Breast epithelium (tissue), 3 donors: ENCODE measurements at regions not wholly inside any gene's neighbourhood (a gene's known extent, or its start where the extent isn't known, plus 50 kb on each side); places are given as distances from the start of the nearest gene placed in this dataset.

Experiments
- POLR2A ChIP-seq: fragments of 450-650 bp; IDR thresholded peaks from one replicate; pipeline ENCODE4 v1.6.1; 2016; ENCODE audit warnings: antibody characterized with exemption, mild to moderate bottlenecking, moderate library complexity
- POLR2AphosphoS5 ChIP-seq, 3 donors: sonication (generic); formaldehyde crosslinking; IDR thresholded peaks; one replicate each; pipeline ENCODE4 v1.6.1; 2017; ENCODE audit warnings: antibody characterized with exemption in 3 of 3
- TF ChIP-seq, protein P1 (sequence below), 3 donors: fragments of 450-650 bp; IDR thresholded peaks; one replicate each; pipeline ENCODE4 v1.5.1; 2016 to 2017; ENCODE audit warnings: antibody characterized with exemption in 3 of 3, mild to moderate bottlenecking in 3 of 3, moderate library complexity in 3 of 3

DNA sequence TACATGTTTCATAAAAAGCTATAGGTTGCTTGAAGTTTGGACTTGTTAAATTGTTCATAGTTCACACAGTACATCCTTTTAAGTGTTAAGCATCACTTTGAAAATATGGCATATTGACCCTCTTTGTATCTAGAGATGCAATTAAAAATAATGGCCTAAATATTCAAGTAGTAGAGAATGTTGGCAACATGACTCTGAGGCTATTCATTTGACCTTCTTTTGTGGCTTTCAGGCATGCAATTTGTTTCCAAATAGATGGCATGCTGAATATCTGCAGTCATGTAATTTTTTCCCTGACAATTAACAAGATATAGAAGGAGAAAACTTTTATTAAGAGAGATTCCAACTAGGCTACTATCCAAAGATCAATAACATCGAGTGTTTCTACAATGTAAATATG lies 230.5 kb upstream of the ZRANB2 start:
- TF ChIP-seq, protein P1, sequence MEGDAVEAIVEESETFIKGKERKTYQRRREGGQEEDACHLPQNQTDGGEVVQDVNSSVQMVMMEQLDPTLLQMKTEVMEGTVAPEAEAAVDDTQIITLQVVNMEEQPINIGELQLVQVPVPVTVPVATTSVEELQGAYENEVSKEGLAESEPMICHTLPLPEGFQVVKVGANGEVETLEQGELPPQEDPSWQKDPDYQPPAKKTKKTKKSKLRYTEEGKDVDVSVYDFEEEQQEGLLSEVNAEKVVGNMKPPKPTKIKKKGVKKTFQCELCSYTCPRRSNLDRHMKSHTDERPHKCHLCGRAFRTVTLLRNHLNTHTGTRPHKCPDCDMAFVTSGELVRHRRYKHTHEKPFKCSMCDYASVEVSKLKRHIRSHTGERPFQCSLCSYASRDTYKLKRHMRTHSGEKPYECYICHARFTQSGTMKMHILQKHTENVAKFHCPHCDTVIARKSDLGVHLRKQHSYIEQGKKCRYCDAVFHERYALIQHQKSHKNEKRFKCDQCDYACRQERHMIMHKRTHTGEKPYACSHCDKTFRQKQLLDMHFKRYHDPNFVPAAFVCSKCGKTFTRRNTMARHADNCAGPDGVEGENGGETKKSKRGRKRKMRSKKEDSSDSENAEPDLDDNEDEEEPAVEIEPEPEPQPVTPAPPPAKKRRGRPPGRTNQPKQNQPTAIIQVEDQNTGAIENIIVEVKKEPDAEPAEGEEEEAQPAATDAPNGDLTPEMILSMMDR (IDR thresholded peaks at IDR 0.05) = no peak
- TF ChIP-seq POLR2A (no peak), POLR2AphosphoS5 (IDR thresholded peaks at IDR 0.05) (no peak)
